ENCODE measurements at regions not wholly inside any gene's neighbourhood (a gene's known extent, or its start where the extent isn't known, plus 50 kb on each side); places are given as distances from the start of the nearest gene placed in this dataset.

- no peak for TF ChIP-seq STAT6 (CRISPR knock-in tag; conservative IDR thresholded peaks at IDR 0.05; ENCODE audit: low read depth)
- no peak for TF ChIP-seq ZNF416 (CRISPR knock-in tag; IDR thresholded peaks at IDR 0.05)
- TF ChIP-seq RELA (CRISPR knock-in tag; IDR thresholded peaks at IDR 0.05; ENCODE audit: borderline replicate concordance), result no peak
- TF ChIP-seq CDX4 (CRISPR knock-in tag; IDR thresholded peaks at IDR 0.05; ENCODE audit: borderline replicate concordance), result no peak
- no peak for TF ChIP-seq ZNF138 (CRISPR knock-in tag; conservative IDR thresholded peaks at IDR 0.05)
- no peak for TF ChIP-seq IRF2 (CRISPR knock-in tag; IDR thresholded peaks at IDR 0.05; ENCODE audit: borderline replicate concordance, low read depth)
- TF ChIP-seq ZNF317 (CRISPR knock-in tag; IDR thresholded peaks at IDR 0.05; ENCODE audit: borderline replicate concordance, low read depth), result no peak
- TF ChIP-seq RORB (CRISPR knock-in tag; IDR thresholded peaks at IDR 0.05), result no peak
Measured at GRCh38 chr10:120076996-120077706, 184.6 kb downstream of the SEC23IP start (continued).

- Mint-ChIP-seq H3K36me3 (peaks cover 10% of the 10 kb centered on the region), H3K27ac (peak overlapping the region; percentile 70; the same call in 1 of the 2 replicates), H3K9me3 (peaks cover 20% of the 10 kb centered on the region), H3K4me3 (peak overlapping the region; percentile 35), H3K27me3 (ENCODE audit: low read depth) (no peaks in the 10 kb centered on the region), H3K4me1 (peaks cover 18% of the 10 kb centered on the region)
- TF ChIP-seq CREM (CRISPR knock-in tag; IDR thresholded peaks at IDR 0.05), result no peak
- TF ChIP-seq NFYB (CRISPR knock-in tag; conservative IDR thresholded peaks at IDR 0.05; ENCODE audit: low read depth), result no peak
- no peak for TF ChIP-seq NR3C1 (CRISPR knock-in tag; conservative IDR thresholded peaks at IDR 0.05; ENCODE audit: low read depth)
- TF ChIP-seq FOXP4 (CRISPR knock-in tag; IDR thresholded peaks at IDR 0.05), result no peak
- TF ChIP-seq ZMAT4 (CRISPR knock-in tag; IDR thresholded peaks at IDR 0.05), result no peak
- TF ChIP-seq ZNF416 (CRISPR knock-in tag; IDR thresholded peaks at IDR 0.05), result no peak
- no peak for TF ChIP-seq ERG (CRISPR knock-in tag; IDR thresholded peaks at IDR 0.05)
- DNase-seq (ENCODE audit: low spot score) (peak; percentile 26), ATAC-seq (peak; percentile 80)
- POLR2A ChIA-PET, result no interaction called here
- CTCF ChIA-PET, result interaction anchor here (1.2 kb wide), 1 partner anchor 44 kb away, joined by 3 read pairs; no protein-coding TSS in a partner anchor
Measured at GRCh38 chr10:120077707-120078492, 185.4 kb downstream of the SEC23IP start.
